ENCODE measurements at regions not wholly inside any gene's neighbourhood (a gene's known extent, or its start where the extent isn't known, plus 50 kb on each side); places are given as distances from the start of the nearest gene placed in this dataset.

GRCh38 chr5:3100921-3101551 is 349.6 kb upstream of the IRX2 start:
- TF ChIP-seq, protein P1, sequence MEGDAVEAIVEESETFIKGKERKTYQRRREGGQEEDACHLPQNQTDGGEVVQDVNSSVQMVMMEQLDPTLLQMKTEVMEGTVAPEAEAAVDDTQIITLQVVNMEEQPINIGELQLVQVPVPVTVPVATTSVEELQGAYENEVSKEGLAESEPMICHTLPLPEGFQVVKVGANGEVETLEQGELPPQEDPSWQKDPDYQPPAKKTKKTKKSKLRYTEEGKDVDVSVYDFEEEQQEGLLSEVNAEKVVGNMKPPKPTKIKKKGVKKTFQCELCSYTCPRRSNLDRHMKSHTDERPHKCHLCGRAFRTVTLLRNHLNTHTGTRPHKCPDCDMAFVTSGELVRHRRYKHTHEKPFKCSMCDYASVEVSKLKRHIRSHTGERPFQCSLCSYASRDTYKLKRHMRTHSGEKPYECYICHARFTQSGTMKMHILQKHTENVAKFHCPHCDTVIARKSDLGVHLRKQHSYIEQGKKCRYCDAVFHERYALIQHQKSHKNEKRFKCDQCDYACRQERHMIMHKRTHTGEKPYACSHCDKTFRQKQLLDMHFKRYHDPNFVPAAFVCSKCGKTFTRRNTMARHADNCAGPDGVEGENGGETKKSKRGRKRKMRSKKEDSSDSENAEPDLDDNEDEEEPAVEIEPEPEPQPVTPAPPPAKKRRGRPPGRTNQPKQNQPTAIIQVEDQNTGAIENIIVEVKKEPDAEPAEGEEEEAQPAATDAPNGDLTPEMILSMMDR (conservative IDR thresholded peaks at IDR 0.05 in 1 of 2, IDR thresholded peaks at IDR 0.05 in 1 of 2; ENCODE audit: low read depth in 1 of 2, low read length in 2 of 2), result no peak
- no peak for TF ChIP-seq EZH2 (IDR thresholded peaks at IDR 0.05; ENCODE audit: low read length, missing control alignments)
